Endothelial cell (in vitro differentiated cells): ENCODE measurements at regions not wholly inside any gene's neighbourhood (a gene's known extent, or its start where the extent isn't known, plus 50 kb on each side); places are given as distances from the start of the nearest gene placed in this dataset.

Source experiments
- DNase-seq: peaks from one replicate; pipeline ENCODE4 v3.0.0; 2021; ENCODE audit warnings: low spot score
- H3K27ac Mint-ChIP-seq: one replicate; pipeline ENCODE4 v1.8.0; 2021; ENCODE audit warnings: mixed read lengths, inconsistent platforms; ENCODE audit not compliant: unreplicated experiment
- H3K27me3 Mint-ChIP-seq: one replicate; pipeline ENCODE4 v1.8.0; 2021; ENCODE audit warnings: mild to moderate bottlenecking, moderate library complexity, mixed read lengths, inconsistent platforms; ENCODE audit not compliant: unreplicated experiment
- H3K36me3 Mint-ChIP-seq: one replicate; pipeline ENCODE4 v1.8.0; 2021; ENCODE audit warnings: mild to moderate bottlenecking, low read depth, mixed read lengths, inconsistent platforms; ENCODE audit not compliant: unreplicated experiment
- H3K4me1 Mint-ChIP-seq: one replicate; pipeline ENCODE4 v1.8.0; 2021; ENCODE audit warnings: mild to moderate bottlenecking, mixed read lengths, inconsistent platforms; ENCODE audit not compliant: unreplicated experiment
- H3K4me3 Mint-ChIP-seq: one replicate; pipeline ENCODE4 v1.8.0; 2021; ENCODE audit warnings: mild to moderate bottlenecking, mixed read lengths, inconsistent platforms; ENCODE audit not compliant: unreplicated experiment
- H3K9me3 Mint-ChIP-seq: one replicate; pipeline ENCODE4 v1.8.0; 2021; ENCODE audit warnings: mixed read lengths, inconsistent platforms; ENCODE audit not compliant: unreplicated experiment
- TF ChIP-seq, protein P1 (sequence below): fragments of 200-600 bp; sonication (generic); IDR thresholded peaks from one replicate; pipeline ENCODE4 v1.5.0; 2021; ENCODE audit warnings: antibody characterized with exemption; ENCODE audit not compliant: unreplicated experiment

GRCh38 chr1:36639461-36639860 lies 156.7 kb upstream of the CSF3R start:
- H3K4me3 Mint-ChIP-seq, result no peak overlapping the region
- no peaks in the 10 kb centered on the region for H3K4me1 Mint-ChIP-seq
- H3K27ac Mint-ChIP-seq, result no peak overlapping the region
- H3K27me3 Mint-ChIP-seq, result peaks cover 1% of the 10 kb centered on the region
- no peaks in the 10 kb centered on the region for H3K9me3 Mint-ChIP-seq
- TF ChIP-seq, protein P1, sequence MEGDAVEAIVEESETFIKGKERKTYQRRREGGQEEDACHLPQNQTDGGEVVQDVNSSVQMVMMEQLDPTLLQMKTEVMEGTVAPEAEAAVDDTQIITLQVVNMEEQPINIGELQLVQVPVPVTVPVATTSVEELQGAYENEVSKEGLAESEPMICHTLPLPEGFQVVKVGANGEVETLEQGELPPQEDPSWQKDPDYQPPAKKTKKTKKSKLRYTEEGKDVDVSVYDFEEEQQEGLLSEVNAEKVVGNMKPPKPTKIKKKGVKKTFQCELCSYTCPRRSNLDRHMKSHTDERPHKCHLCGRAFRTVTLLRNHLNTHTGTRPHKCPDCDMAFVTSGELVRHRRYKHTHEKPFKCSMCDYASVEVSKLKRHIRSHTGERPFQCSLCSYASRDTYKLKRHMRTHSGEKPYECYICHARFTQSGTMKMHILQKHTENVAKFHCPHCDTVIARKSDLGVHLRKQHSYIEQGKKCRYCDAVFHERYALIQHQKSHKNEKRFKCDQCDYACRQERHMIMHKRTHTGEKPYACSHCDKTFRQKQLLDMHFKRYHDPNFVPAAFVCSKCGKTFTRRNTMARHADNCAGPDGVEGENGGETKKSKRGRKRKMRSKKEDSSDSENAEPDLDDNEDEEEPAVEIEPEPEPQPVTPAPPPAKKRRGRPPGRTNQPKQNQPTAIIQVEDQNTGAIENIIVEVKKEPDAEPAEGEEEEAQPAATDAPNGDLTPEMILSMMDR, result no peak
- no peaks in the 10 kb centered on the region for H3K36me3 Mint-ChIP-seq
- DNase-seq, result no peak

DNA sequence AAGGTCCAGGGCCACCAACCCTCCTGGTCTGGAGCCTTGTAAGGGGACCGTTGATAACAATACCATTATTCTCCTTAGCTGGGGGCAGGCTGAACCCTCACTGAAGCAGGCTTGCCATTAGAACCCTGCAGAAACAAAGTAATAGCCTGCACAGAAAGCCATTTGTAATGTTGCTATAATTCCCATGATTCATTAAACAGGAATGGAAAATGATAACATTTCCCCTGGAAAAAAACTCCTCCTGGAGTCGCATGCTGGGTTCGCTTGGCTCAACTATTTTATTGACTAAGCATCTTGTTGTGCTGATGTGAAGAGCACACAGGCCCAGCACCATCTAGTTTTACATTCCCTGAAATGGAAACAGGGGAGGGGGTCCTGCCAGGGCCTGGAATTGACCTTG lies 155.6 kb upstream of the CSF3R start:
- no peak for DNase-seq
- TF ChIP-seq, protein P1, result no peak
- Mint-ChIP-seq H3K27me3 (peaks cover 1% of the 10 kb centered on the region), H3K36me3 (no peaks in the 10 kb centered on the region), H3K4me3 (no peak overlapping the region), H3K27ac (no peak overlapping the region), H3K9me3 (no peaks in the 10 kb centered on the region), H3K4me1 (no peaks in the 10 kb centered on the region)

DNA sequence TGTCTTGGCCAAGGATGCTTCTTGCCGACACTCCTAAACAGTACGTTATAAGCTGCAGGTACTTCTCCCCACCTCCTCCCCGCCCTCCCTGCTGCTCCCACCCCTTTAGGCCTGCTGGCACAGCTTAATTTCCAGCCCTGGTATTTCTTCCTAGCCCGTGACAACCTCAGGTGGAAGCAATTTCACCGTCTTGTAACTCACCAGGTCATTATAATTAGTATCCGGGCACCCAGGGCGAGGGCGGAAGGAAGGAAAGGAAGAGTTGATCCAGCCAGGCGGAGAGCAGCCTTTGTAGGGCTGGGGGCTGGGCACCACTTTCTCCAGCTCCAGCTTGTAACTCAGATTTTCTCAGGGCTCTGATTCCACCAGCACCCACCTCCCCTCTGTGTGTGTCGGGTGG lies 153.5 kb upstream of the CSF3R start:
- Mint-ChIP-seq H3K9me3 (no peaks in the 10 kb centered on the region), H3K4me1 (no peaks in the 10 kb centered on the region), H3K27me3 (peaks cover 1% of the 10 kb centered on the region), H3K4me3 (no peak overlapping the region), H3K36me3 (no peaks in the 10 kb centered on the region), H3K27ac (no peak overlapping the region)
- TF ChIP-seq, protein P1, result no peak
- no peak for DNase-seq

GRCh38 chr1:36635284-36635683 lies 152.6 kb upstream of the CSF3R start:
- TF ChIP-seq, protein P1, result no peak
- H3K9me3 Mint-ChIP-seq, result no peaks in the 10 kb centered on the region
- H3K4me3 Mint-ChIP-seq, result no peak overlapping the region
- H3K27me3 Mint-ChIP-seq, result peaks cover 1% of the 10 kb centered on the region
- no peak overlapping the region for H3K27ac Mint-ChIP-seq
- DNase-seq, result no peak
- H3K36me3 Mint-ChIP-seq, result no peaks in the 10 kb centered on the region
- no peaks in the 10 kb centered on the region for H3K4me1 Mint-ChIP-seq

GRCh38 chr1:36628804-36629203 lies 146.1 kb upstream of the CSF3R start:
- Mint-ChIP-seq H3K4me3 (no peak overlapping the region), H3K9me3 (no peaks in the 10 kb centered on the region), H3K27me3 (peaks cover 2% of the 10 kb centered on the region), H3K36me3 (no peaks in the 10 kb centered on the region), H3K27ac (no peak overlapping the region), H3K4me1 (no peaks in the 10 kb centered on the region)
- TF ChIP-seq, protein P1, result no peak
- DNase-seq, result no peak
